ENCODE measurements at regions not wholly inside any gene's neighbourhood (a gene's known extent, or its start where the extent isn't known, plus 50 kb on each side); places are given as distances from the start of the nearest gene placed in this dataset.

DNA sequence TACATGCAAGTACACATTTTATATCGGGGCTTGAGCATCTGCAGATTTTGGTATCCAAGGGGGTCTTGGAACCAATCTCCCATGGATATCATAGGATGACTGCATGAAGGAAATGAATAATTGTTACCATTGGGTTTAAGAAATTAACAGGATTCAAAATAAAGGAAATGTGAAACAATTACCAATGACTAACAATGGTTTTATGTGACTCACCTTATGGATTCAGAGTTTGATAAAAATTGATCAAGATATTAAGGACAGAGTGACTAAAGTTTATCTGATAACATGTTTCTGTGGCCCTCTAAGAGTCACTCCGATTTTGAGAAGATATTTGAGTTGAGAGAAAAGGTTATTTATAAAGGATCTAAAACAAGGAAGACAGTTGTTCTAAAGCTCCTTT lies 93.0 kb upstream of the ODAD2 start:
- TF ChIP-seq, protein P1, sequence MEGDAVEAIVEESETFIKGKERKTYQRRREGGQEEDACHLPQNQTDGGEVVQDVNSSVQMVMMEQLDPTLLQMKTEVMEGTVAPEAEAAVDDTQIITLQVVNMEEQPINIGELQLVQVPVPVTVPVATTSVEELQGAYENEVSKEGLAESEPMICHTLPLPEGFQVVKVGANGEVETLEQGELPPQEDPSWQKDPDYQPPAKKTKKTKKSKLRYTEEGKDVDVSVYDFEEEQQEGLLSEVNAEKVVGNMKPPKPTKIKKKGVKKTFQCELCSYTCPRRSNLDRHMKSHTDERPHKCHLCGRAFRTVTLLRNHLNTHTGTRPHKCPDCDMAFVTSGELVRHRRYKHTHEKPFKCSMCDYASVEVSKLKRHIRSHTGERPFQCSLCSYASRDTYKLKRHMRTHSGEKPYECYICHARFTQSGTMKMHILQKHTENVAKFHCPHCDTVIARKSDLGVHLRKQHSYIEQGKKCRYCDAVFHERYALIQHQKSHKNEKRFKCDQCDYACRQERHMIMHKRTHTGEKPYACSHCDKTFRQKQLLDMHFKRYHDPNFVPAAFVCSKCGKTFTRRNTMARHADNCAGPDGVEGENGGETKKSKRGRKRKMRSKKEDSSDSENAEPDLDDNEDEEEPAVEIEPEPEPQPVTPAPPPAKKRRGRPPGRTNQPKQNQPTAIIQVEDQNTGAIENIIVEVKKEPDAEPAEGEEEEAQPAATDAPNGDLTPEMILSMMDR (conservative IDR thresholded peaks at IDR 0.05 in 1 of 2, IDR thresholded peaks at IDR 0.05 in 1 of 2; ENCODE audit: low read depth in 1 of 2, low read length in 2 of 2), result no peak
- no peak for TF ChIP-seq EZH2 (IDR thresholded peaks at IDR 0.05; ENCODE audit: low read length, missing control alignments)
